DOHH2 (cell line): ENCODE measurements at regions not wholly inside any gene's neighbourhood (a gene's known extent, or its start where the extent isn't known, plus 50 kb on each side); places are given as distances from the start of the nearest gene placed in this dataset.

Source experiments
- CTCF ChIP-seq: fragments of 200-600 bp; sonication (generic); IDR thresholded peaks from one replicate; pipeline ENCODE4 v1.5.1; 2014; ENCODE audit warnings: antibody characterized with exemption, mild to moderate bottlenecking, low read depth, low read length; ENCODE audit not compliant: poor library complexity, severe bottlenecking
- EZH2phosphoT487 ChIP-seq: fragments of 200-600 bp; sonication (generic); IDR thresholded peaks from 2 replicates; pipeline ENCODE4 v1.6.1; 2017; ENCODE audit warnings: borderline replicate concordance, mild to moderate bottlenecking, antibody characterized with exemption, low read length, moderate library complexity, mixed read lengths

- no peak for TF ChIP-seq CTCF
- TF ChIP-seq EZH2phosphoT487: no peak
Observed at GRCh38 chr10:36177071-36177470, 535.0 kb upstream of the FZD8 start.
